ENCODE measurements at regions not wholly inside any gene's neighbourhood (a gene's known extent, or its start where the extent isn't known, plus 50 kb on each side); places are given as distances from the start of the nearest gene placed in this dataset.

GRCh38 chr20:11976966-11977365, 59.3 kb downstream of the BTBD3 start:
- Histone ChIP-seq H3K4me3 (no peak overlapping the region), H3K9me3 (no peaks in the 10 kb centered on the region), H3K27me3 (no peaks in the 10 kb centered on the region), H3K36me3 (no peaks in the 10 kb centered on the region), H3K27ac (no peak overlapping the region), H3K4me1 (peaks cover 0 to 4% of the 10 kb centered on the region in 2 donors)
- no peak for DNase-seq
- intact Hi-C loops (cut with DNase I; ENCODE audit: low total_unique reads) = no loop called here
- in situ Hi-C loops (cut with MboI; ENCODE audit: low sequenced_read_pairs in 4 of 4) = no loop called here
- no peak for ATAC-seq
- TF ChIP-seq, protein P1, sequence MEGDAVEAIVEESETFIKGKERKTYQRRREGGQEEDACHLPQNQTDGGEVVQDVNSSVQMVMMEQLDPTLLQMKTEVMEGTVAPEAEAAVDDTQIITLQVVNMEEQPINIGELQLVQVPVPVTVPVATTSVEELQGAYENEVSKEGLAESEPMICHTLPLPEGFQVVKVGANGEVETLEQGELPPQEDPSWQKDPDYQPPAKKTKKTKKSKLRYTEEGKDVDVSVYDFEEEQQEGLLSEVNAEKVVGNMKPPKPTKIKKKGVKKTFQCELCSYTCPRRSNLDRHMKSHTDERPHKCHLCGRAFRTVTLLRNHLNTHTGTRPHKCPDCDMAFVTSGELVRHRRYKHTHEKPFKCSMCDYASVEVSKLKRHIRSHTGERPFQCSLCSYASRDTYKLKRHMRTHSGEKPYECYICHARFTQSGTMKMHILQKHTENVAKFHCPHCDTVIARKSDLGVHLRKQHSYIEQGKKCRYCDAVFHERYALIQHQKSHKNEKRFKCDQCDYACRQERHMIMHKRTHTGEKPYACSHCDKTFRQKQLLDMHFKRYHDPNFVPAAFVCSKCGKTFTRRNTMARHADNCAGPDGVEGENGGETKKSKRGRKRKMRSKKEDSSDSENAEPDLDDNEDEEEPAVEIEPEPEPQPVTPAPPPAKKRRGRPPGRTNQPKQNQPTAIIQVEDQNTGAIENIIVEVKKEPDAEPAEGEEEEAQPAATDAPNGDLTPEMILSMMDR (IDR thresholded peaks at IDR 0.05 in 4 of 5, conservative IDR thresholded peaks at IDR 0.05 in 1 of 5) = no peak
- no peak for TF ChIP-seq POLR2A (IDR thresholded peaks at IDR 0.05)

DNA sequence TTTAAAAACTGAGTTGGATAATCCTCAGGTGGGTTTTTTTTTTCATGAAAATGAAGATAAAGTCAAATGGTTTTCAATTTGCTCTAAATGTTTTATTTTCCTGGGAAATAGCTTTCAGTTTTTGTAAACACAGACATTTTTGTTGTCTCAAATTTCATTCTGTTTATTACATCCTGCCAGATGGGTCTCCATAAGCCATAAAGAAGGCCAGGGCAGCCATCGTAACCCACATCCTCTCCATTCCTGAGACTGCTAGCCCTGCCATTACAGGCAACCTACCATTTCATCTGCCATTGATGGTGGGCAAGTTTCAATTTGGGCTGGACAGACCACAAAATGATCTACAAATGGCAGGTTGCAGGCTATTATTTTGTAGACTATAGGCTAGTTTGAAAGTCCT, 60.8 kb downstream of the BTBD3 start:
- H3K9me3 ChIP-seq = no peaks in the 10 kb centered on the region
- H3K4me1 ChIP-seq = peaks cover 0 to 4% of the 10 kb centered on the region in 2 donors
- no peaks in the 10 kb centered on the region for H3K27me3 ChIP-seq
- H3K27ac ChIP-seq = no peak overlapping the region
- in situ Hi-C loops (cut with MboI; ENCODE audit: low sequenced_read_pairs in 4 of 4) (no loop called here), intact Hi-C loops (cut with DNase I; ENCODE audit: low total_unique reads) (no loop called here)
- H3K4me3 ChIP-seq = no peak overlapping the region
- no peak for TF ChIP-seq POLR2A (IDR thresholded peaks at IDR 0.05)
- TF ChIP-seq, protein P1 (IDR thresholded peaks at IDR 0.05 in 4 of 5, conservative IDR thresholded peaks at IDR 0.05 in 1 of 5) = no peak
- no peaks in the 10 kb centered on the region for H3K36me3 ChIP-seq
- ATAC-seq (no peak), DNase-seq (no peak)

DNA sequence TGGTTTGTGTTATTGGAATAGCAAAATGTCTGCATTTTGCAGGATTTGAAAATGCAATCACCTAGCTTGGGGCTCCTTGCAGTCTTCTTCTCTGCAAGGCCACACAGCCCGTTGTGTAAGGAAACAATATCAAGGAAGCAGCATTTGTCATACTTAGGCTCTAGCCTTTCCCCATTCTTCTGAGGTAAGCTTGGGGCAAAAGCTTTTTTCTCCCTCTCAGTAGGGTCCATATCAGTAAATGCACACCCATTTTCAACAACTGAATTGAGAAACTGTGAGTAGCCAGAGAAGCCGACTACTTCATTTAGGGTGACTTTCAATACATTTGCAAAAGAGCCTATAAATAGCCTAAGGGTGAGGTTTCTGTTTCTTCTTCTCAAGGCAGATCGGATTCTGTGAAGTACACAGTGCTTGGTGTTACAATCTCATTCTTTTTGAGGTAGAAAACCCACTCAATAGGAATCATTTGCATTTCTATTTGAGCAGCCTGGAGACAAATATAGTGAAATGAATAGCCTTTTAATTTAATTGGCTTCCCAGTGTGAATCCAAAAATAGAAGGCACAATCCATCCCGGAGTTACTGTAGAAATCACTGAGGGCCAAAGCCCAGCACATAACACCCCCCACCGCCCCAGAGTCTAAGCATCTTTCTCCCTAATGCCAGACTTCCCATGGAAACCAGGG, 61.8 kb downstream of the BTBD3 start:
- in situ Hi-C loops (cut with MboI; ENCODE audit: low sequenced_read_pairs in 4 of 4) (no loop called here), intact Hi-C loops (cut with DNase I; ENCODE audit: low total_unique reads) (no loop called here)
- H3K36me3 ChIP-seq = no peaks in the 10 kb centered on the region
- no peak overlapping the region for H3K4me3 ChIP-seq
- H3K4me1 ChIP-seq = peaks cover 0 to 4% of the 10 kb centered on the region in 2 donors
- H3K27me3 ChIP-seq = no peaks in the 10 kb centered on the region
- DNase-seq (no peak), ATAC-seq (no peak)
- H3K9me3 ChIP-seq = no peaks in the 10 kb centered on the region
- no peak overlapping the region for H3K27ac ChIP-seq
- TF ChIP-seq, protein P1 (IDR thresholded peaks at IDR 0.05 in 4 of 5, conservative IDR thresholded peaks at IDR 0.05 in 1 of 5) = no peak
- TF ChIP-seq POLR2A (IDR thresholded peaks at IDR 0.05) = no peak

DNA sequence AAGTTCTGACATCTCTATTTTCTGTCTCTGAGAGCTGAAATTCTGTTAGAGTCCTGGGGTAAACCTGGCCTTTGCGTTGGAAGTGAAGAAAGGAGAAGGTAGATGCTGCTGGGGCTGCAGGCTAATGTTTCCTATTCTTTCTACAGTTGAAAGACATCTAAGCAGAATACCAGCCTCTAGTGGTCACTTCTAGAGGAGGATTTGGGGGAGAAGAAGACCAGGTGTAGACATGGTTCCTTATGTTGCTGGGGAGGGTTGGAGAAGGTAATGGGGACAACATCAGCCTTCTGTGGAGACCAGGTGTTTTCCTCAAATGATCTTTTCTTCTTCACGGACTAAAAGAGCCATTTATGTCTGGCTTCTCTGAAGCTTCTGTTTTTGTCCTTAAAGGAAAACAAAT, 62.6 kb downstream of the BTBD3 start:
- DNase-seq (no peak), ATAC-seq (no peak)
- Histone ChIP-seq H3K4me3 (no peak overlapping the region), H3K9me3 (no peaks in the 10 kb centered on the region), H3K27me3 (no peaks in the 10 kb centered on the region), H3K27ac (no peak overlapping the region), H3K36me3 (no peaks in the 10 kb centered on the region), H3K4me1 (peaks cover 0 to 4% of the 10 kb centered on the region in 2 donors)
- intact Hi-C loops (cut with DNase I; ENCODE audit: low total_unique reads) = no loop called here
- in situ Hi-C loops (cut with MboI; ENCODE audit: low sequenced_read_pairs in 4 of 4) = no loop called here
- TF ChIP-seq POLR2A (IDR thresholded peaks at IDR 0.05) = no peak
- TF ChIP-seq, protein P1 (IDR thresholded peaks at IDR 0.05 in 4 of 5, conservative IDR thresholded peaks at IDR 0.05 in 1 of 5) = no peak
